HS-5 (cell line): ENCODE measurements at regions not wholly inside any gene's neighbourhood (a gene's known extent, or its start where the extent isn't known, plus 50 kb on each side); places are given as distances from the start of the nearest gene placed in this dataset.

ENCODE experiments used
- DNase-seq: peaks from one replicate; pipeline ENCODE4 v3.0.0-alpha.2; 2012; ENCODE audit warnings: low read depth

DNA sequence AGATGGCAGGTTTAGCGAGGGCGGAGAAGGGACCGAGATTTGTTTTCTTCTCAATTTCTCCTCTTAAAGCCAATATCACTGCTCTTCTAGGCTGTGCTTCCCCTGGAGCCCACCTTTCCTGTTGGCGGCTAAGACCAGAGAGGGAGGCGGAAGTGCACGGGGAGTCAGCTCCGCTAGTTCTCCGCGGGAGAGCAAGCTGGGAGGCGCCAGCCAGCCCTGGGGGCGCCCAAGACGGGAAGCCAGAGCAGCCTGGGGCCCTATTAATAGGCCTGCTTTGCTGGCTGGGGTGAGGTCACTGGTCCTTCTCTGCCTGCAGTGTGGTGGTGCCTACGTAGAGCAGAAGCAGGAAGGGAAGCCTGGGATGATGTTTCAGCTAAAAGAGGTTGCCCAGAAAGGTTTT, 61.6 kb downstream of the LSM5 start:
- DNase-seq = no peak

DNA sequence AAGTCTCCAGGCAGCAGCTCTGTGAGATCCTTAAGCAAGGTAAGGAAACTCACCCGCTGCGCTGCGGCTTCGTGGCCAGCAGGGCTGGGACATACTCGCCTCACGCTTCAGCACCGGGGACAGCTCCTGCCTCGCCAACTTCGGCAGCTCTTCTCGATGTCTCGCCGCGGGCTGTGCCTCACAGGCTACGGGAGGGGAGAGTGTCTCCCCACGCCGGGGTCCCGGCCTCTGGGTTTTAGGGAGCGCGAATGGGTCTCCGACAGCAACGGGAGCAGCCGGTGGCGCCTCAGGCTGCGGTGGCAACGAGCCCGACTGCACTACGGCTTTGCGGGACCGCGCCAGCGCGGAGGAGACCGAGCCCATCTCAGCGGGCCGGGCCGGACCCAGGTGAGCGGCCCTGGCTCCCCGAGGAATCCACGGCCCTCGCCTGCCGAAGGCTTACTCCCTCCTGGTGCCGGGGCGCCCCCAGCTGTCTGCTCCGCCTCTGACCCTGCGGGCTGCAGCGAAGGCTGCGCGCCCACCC, 62.4 kb downstream of the LSM5 start:
- no peak for DNase-seq

DNA sequence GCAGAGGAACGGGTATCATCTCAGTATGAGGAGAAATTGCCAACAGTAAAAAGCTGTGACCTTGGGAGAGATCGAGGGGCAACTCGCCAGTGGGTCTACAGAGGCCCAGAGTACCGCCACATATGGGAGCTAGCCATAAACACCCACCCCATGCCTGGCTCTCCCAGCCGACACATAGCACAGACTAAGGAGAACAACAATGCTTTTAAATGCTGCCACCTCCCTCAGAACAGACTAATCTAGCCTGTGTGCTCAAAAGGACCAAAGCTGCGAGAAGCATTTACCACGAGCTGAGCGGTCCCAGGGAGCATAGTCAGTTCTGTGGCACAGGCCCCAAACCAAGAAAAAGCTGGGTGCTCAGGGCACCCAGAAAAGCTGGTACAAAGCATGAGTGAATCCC, 73.3 kb downstream of the LSM5 start:
- DNase-seq = no peak

DNA sequence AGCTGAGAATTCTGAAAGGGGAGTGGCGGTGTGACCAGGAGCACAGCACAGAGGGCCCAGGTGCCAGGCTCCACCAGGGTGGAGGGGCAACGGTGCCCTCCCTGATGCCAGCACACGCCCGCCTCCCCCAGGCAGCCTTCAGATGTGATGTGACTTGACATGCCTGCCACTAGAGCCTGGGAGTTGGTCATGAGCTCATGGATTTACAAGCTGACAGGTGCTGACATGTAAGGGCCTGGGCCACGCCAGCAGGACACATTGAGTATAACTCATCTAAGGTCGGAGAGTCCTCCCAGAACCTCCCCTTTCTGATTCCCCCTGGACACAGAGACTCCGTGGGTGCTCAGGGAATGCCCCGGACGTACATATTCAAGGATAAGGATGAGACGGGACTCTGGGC, 74.2 kb downstream of the LSM5 start:
- DNase-seq = no peak

DNA sequence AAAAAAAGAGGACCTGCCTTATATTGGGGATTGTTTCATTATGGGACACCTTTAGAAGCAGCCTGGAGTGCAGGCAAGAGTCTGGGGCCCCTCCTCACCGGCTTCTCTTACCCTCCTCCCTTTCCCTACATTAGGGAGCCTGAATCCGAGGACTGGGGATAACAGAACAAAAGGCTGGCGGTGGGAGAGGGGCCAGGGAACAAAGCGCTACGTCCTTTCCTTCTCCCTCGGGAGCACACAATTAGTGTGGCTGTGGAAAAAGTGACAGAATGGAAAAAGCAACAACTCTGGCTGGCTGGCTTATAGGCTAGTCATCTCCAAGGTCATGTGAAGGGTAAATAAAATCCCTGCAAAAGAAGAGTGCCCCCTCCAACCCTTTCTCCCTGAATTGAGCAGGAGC, 74.7 kb downstream of the LSM5 start:
- no peak for DNase-seq

DNA sequence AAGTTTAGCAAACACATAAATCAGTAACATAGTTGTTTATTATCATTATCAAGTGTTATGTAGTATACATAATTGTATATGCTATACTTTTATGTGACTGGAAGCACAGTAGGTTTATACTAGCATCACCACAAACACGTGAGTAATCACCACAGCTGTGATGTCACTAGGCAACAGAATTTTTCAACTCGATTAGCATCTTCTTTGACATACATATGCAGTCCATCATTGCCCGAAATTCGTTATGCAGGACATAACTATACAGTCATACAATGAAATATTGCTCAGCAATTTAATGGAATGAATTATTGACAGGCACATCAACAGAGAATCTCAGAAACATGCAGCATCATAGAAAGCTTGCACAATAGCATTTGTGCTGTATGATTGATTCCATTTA, 77.7 kb downstream of the LSM5 start:
- no peak for DNase-seq

DNA sequence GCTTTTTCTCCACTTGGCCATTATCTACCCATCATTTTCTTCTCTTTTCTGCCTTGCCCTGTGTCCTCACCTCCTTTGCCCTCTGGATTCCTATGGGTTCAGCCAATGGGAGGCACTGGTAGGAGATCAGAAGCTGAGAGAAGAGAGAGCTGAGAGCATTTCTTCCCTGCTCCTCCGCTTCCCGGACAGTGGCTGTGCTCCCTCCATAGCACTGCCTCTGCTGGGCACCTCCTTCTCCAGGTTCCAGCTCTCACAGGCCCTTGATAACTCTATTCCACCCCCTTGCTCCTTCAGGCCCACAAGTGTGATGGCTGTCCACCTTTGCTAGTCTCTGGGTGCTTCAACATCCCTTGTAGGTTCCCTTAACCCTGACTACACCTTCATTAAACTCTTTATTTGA, 79.6 kb downstream of the LSM5 start:
- no peak for DNase-seq

DNA sequence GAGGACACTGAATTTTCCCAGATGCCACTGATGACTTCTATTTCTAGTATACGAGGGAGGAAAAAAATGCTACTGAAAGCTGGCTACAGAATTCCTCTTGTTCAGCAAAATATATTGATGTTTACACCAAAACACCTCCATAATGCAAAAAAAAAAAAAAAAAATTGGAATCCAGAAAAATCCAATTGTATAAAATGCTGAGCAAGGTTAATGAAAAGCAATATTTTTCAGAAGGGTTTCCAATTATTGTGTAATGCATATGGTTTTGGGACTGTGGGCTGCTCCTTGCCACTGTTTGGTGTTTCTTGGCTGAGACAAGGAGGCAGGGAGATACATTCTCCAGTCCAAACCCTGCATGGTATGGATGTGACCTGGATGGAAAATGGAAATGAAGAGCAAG, 83.8 kb downstream of the LSM5 start:
- DNase-seq = no peak

DNA sequence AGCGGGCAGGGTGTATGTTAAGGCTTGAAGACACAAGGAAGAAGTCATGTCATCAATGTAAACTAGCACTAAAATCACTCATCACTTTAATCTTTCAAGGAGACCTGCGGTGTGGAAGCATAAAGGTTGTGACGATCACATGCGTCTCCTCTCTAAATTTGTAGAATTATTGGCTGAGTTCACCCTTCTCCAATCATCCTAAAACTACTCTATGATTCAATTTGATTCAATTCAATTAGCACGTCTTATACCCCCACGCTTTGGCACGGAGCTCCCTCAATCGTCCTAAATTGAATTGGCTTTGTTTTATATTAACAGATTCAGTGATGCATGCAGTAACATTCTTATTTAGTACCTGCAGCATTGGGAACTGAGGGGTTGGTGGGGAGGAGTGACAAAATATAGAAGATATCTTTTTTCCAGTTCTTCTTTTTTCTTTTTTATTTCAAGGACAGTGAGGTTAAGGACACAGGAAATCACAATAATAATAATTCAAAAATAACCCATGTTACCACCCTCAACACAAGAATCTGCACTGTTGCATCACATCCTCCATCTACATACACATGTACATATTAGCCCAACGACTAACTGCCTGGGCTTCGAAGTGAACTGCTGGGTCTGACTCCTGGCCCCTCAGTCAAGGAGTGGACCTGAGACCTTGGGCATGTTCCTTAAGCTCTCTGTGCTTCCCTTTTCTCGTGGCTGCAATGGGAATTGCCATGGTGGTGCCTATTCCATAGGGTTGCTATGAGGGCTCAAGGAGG, 86.5 kb downstream of the LSM5 start:
- no peak for DNase-seq

DNA sequence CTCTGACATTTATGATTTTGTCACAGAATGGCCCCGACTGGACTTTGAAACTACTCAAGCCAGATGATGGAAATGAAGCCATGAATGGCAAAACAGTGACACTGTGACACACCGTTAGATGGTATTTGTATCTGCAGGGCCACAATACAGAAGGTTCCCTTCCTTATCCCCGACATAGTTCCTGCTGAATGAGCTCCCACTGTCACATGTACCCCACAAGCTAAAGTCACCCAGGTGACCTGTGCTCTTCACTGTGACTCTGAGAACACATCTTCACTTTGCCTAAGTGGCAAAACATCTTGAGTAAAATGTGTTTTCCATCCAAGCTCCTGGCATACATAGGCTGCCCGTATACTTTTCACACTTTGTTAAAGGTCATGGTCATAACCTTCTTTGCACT, 89.5 kb downstream of the LSM5 start:
- DNase-seq = no peak

DNA sequence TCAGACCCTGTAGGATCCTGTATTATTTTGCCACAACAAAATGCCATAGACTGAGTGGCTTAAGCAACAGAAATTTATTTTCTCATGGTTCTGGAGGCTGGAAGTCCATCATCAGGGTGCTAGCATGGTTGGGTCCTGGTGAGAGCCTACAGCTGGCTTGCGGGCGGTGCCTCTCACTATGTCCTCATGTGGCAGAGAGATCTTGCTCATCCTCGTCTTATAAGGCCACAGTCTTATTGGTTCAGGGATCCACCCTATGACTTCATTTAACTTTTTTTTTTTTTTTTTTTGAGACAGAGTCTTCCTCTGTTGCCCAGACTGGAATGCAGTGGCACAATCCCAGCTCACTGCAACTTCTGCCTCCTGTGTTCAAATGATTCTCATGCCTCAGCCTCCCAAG, 90.9 kb downstream of the LSM5 start:
- no peak for DNase-seq

DNA sequence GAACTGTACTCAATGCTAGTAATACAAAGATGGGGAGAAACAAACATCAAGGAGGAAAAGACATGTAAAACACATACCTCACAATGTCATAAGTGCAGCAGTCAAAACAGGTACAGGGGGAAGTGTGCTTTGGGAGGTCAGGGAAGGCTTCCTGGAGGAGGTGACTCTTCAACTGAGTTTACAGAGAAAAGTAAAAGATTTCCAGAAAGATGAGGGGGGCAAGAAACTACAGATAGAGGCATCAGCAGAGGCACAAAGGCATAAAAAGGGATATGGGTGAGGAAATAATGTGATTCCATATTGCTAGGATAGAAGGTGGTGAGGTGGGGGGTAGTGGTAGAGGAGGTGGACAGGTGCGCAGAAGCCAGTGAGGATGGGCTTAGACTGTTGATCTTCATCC, 95.0 kb downstream of the LSM5 start:
- DNase-seq = no peak

DNA sequence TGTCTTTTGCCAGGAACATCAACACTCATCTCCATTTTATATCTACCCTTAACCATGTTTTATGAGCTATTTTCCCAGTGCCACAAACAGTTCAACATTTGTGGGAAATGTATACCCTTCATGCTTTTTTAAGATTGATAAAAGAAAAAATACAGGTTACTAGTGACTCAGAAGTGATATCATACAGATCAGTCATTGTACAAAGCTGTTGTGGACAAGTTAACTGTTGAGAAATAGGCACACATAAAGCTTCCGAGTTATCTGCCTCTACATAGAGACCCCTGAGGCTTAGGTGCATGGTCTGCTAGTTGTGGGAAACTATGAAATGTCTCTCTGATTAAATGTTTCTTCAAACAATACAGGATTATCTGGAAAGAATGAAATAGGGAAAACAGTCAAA, 96.3 kb downstream of the LSM5 start:
- no peak for DNase-seq

DNA sequence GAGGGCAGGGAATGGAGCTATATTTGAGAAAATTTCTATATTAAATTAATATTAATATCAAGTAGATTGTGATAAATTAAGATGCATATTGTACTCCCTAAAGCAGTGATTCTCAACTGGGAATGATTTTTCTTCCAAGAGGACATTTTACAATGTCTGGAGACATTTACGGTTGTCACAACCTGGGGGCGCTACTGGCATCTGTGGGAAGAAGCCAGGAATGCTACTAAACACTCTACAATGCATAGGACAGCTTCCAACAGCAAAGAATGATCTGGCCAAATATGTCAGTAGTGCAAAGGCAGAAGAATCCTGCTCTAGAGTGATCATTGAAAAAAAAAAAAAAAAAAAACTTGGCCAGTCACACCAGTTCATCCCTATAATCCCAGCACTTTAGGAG, 100.0 kb downstream of the LSM5 start:
- DNase-seq = no peak

DNA sequence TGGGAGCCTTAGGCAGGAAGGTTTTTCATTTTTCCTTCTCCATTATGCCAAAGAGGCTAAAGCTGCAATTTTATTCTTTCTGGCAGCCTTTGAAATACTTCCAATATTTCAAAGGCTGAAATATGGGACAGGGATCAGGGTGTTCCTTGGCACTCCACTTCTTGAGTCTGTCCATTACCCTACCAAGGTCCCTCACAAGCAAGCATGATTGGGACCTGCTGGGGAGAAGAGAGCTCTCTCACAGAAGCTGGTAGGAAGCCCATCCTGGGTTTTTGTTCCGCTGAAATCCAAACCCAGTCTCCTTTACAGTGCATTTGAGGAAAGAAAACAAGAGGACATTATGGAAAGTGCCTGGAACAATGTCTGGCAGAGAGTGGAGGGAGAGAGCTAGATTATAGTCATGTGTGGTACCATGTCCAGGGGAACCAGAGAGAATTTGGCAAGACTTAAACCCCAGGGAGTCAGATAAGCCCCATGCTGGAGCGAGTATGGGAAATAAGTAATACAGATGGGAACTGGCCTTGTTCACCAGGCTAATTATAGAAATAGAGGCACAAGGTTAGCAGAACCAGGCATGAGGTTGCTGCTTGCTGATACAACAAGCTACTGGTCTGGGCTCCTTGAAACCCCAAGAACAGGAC, 104.7 kb downstream of the LSM5 start:
- DNase-seq = no peak

DNA sequence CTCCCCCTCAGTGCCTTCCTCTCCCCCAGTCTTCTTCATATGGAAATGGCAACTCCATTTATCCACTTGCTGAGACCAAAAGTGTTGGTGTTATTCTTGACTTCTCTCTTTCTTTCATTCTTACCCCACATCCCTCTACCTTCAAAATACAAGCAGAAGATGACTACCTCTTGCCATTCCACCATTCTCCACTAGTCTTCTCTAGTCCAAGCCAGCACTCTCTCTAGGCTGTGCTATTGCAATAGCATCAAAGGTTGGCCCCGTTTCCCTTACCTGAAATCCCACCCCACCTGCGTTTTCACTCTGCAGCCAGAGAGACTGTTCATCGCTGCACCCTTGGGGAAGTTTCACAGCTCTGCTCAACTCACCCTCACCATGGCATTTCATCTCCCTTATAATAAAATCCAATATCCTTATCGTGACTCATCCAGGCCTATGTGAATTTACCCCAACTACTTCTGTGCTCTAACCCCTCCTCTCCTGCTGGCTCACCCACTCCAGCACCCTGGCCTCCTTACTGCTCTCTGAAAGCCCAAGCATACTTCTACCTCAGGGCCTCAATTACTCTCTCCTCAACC, 109.1 kb downstream of the LSM5 start:
- no peak for DNase-seq

DNA sequence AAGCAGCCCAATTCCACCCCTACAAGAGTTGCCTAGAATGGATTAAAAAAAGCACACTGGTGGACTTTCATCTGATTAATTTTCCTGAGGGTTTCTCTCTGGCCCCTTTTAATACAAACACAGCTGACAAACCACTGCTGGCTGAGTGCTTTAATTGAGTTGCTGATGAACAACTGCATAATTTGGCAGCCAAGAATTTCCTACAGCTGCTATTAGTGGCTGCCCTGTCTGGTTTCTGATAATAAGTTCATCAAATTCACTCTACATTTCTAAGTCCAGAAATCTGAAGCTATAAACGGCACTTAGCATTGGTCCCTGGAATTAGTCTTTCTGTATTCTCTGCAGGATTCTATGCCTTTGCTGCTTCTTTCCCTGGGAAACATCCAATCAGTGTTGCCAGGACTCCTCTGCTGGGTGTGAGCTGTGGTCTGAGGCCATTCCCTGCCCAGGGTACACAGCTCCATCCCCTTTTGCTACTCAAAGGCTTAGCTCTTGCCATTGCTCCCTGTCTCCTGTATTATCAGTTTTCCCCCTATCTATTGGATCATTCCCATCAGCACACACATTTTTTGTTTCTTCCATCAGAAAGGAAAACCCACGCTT, 110.6 kb downstream of the LSM5 start:
- DNase-seq = no peak

DNA sequence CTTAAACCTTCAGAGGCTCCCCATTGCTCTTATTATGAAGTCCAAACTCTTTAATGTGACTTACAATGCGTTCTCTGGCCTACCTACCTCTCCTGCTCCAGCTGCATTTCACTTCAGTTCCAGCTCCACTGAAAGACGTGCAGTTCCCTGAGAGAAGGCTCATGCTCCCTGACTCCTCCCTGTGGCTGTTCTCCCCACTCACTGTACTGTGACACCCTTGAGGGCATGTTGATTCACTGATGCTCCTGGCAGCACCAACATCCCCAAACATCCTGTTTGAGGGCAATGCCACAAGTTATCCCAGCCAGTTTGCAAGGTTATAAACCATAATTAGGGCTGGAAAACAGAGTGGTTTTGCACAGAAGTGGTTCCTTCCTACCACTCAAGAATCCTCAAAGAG, 111.2 kb downstream of the LSM5 start:
- DNase-seq = no peak

DNA sequence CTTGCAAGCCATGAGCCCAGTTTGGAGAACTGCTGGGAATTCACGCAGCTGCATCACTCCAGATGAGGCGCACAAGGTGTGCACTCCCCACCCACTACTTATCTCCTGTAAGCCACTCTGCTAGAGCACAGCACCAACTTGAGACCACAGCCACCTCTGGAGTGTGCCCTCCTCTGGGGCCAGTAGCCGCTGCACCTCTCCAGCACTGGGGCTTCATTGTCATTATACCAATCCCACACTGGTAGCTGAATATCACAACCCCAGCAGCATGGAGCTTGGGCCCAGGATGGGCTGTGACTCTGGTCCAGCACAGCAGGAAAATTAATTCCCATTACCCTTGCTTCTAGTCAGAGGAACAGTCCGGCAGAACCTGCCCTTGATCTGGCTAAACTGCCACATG, 125.6 kb downstream of the LSM5 start:
- no peak for DNase-seq

DNA sequence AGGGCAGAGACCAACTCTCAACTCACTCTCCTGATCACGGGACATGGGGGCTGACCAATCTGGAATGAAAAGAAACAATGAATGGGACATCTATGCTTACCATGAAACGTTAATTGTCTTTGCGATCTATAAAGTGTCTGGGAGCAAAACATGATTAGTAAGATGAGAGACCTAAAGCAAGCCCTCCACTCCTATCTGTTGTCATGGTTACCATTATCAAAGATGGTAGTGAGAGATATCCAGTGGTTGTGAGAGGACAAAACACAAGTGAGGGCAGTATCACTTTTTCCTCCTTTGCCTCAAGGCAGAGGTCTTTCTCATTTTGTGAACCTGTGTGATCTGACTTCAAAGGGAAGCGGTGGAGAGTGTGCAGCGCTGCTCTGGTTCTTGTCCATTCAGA, 130.1 kb downstream of the LSM5 start:
- no peak for DNase-seq

DNA sequence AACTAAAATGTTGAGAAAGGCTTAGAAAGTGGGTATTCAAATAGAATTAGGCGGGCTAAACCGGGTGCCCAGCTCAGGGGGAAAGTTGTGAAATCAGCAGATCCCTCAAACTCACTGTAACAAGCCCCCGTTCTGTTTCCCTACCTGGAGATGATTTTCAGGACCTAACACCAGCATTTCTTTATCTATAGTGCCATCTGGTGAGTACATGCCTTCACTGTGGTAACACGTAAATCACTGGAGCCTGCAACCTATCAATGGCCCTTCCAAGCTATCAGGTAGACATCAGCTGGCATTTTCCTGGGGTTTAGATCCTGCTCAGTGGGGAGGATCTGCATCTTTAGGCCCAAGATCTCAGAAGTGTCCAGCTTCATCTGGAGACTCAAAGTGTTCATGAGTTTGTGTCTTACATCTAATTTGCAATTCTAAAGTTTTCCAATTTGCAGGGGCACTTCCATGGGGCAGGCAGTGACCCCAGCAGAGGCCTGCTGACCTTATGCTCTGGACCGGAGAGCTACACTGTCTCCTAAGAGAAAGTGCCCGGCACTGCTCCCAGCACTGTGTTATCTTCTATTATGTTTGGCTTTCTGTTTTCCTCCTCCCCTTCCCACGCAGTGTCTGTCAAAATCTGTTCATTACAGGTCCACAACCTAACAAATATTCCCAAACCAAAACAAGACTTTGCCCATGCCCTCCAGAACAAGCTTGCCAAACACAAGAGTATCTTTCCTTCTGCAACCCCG, 132.5 kb downstream of the LSM5 start:
- DNase-seq = no peak

DNA sequence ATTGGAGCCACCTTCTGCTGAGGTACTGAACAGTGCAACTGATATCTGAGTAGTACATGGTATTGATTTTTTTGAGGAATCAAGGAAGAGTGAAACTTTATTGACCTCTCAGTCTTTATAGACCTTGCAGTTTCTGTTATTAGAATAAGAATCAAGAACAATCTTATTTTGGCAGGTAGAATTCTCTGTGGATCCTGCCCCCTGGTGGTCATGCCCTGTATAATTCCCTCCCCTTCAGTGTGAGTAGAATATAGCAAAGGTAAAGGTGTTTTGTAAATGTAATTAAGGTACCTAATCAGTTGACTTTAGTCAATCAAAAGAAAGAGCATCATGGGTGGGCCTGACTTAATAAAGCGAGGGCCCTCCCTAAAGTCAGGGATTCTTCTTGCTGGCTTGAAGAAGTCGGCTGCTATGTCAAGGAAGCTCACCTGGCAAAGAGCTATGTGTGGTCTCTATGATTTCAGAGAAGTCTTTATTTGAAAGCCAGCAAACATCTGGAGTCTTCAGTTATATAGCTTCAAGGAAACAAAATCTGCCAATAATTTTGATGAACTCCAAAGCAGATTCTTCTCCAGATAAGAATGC, 142.8 kb downstream of the LSM5 start:
- no peak for DNase-seq
